ENCODE measurements at regions not wholly inside any gene's neighbourhood (a gene's known extent, or its start where the extent isn't known, plus 50 kb on each side); places are given as distances from the start of the nearest gene placed in this dataset.

DNA sequence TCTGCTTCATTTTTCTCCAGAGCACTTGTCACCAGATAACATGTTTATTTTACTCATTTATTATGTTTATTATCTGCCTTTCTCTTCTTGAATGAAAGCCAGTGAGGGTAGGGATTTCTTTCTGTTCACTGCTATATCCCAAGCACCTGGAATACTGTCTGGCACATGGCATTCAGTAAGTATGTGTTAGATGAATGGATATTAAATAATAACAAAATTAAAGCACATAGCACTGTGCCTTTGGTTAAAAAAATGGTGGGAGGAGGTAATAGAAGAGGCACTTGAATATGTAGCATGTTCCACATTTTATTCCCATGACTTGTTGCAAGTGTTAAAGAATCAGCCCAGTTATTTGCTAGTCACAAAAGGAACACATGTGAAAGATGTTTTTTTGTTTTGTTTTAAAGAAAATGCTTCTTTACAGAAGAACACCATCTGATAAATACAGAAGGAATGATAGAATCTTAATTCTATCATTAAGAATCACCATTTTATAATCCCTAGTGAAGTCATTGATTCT, 151.0 kb downstream of the DLEU7 start:
- Histone ChIP-seq H3K4me3 (no peak overlapping the region), H3K36me3 (no peaks in the 10 kb centered on the region), H3K27me3 (no peaks in the 10 kb centered on the region), H3K27ac (peak overlapping the region in 7 of 10 donors; percentile 60 to 91 (median 77)), H3K9me3 (no peaks in the 10 kb centered on the region), H3K4me1 (peaks cover 8 to 56% (median 49%) of the 10 kb centered on the region in 9 donors)
- no peak for ATAC-seq
- TF ChIP-seq, protein P1, sequence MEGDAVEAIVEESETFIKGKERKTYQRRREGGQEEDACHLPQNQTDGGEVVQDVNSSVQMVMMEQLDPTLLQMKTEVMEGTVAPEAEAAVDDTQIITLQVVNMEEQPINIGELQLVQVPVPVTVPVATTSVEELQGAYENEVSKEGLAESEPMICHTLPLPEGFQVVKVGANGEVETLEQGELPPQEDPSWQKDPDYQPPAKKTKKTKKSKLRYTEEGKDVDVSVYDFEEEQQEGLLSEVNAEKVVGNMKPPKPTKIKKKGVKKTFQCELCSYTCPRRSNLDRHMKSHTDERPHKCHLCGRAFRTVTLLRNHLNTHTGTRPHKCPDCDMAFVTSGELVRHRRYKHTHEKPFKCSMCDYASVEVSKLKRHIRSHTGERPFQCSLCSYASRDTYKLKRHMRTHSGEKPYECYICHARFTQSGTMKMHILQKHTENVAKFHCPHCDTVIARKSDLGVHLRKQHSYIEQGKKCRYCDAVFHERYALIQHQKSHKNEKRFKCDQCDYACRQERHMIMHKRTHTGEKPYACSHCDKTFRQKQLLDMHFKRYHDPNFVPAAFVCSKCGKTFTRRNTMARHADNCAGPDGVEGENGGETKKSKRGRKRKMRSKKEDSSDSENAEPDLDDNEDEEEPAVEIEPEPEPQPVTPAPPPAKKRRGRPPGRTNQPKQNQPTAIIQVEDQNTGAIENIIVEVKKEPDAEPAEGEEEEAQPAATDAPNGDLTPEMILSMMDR (IDR thresholded peaks at IDR 0.05), result no peak
- intact Hi-C loops (cut with DNase I), result loop anchor here in 2 of 10 donors (5.0 to 10.0 kb wide), 4 partner anchors 98 to 568 kb away; no protein-coding TSS in a partner anchor
- no peak for DNase-seq

DNA sequence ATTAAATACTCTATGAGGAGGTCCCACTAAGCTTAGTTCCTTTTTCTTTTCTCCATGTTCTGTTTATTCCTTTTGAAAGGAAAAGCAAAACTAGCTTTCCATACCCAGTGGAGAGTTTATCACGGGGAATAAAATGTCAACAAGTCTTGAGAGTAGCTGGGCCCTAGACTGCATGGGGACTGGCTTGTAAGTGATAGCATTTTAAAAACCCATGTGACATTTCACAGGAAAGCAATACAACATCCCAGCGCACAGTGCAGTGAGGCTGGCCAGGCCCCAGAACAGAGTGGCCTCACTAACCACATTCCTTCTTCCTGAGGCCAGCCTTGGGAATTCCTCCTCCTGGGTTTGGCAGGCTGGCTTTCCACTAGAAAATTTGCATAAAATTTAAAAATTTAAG, 149.8 kb downstream of the DLEU7 start:
- ATAC-seq (peak; percentile 87 to 96 (median 93)), DNase-seq (peak; percentile 62 to 64)
- no peaks in the 10 kb centered on the region for H3K36me3 ChIP-seq
- no peaks in the 10 kb centered on the region for H3K27me3 ChIP-seq
- H3K4me3 ChIP-seq, result peak overlapping the region in 1 of 10 donors; percentile 11
- H3K4me1 ChIP-seq, result peaks cover 8 to 68% (median 58%) of the 10 kb centered on the region in 9 donors
- TF ChIP-seq, protein P1 (IDR thresholded peaks at IDR 0.05), result no peak
- no peaks in the 10 kb centered on the region for H3K9me3 ChIP-seq
- intact Hi-C loops (cut with DNase I), result loop anchor here in 2 of 10 donors (5.0 to 10.0 kb wide), 4 partner anchors 99 to 569 kb away; no protein-coding TSS in a partner anchor
- H3K27ac ChIP-seq, result peak overlapping the region; percentile 55 to 91 (median 68)
- 2 to 8% methylated on average over 2 of the region's 2 CpGs for WGBS, 2 donors

DNA sequence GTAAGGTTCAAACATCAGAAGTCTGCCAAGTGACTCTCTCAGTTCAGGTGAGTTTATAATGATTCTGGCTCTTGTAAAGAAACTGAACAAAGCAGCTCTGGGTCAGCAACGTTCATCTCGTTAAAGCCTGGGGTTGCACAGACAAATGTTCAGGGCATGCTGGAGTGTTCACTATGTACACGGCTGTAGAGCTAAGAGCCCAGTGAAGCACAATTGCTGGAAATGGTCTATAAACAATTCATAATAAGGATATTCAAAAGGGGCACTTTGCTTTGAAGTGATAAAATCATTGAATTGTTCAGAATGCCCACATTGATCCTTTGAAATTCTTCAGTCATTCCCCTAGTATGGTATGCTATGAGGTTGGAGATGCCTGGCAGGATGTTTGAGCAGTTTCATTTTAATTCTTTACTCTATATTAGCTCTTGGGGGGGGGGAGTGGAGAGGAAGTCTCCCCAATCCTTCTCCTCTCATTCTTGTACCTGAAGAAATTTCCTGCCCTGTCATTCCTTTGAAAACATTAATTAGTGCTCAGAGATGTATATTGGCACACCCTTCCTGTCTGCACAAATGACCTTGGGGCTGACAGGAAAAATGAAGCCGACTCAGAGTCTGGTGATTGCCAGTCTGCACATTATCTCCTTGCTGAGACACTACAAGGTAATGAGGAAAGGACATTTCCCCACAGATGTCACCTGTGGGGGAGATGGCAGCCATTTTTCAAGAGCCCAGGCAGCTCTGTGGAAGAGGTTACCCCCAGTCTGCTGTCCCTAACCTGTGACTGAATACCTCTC, 145.5 kb downstream of the DLEU7 start:
- Histone ChIP-seq H3K27ac (peak overlapping the region in 9 of 10 donors; percentile 25 to 81 (median 67)), H3K4me3 (no peak overlapping the region), H3K27me3 (no peaks in the 10 kb centered on the region), H3K4me1 (peaks cover 6 to 73% (median 44%) of the 10 kb centered on the region in 9 donors), H3K36me3 (no peaks in the 10 kb centered on the region), H3K9me3 (no peaks in the 10 kb centered on the region)
- ATAC-seq (peak in 6 of 8 donors; percentile 14 to 51 (median 36)), DNase-seq (no peak)
- WGBS, 2 donors, result 19 to 32% methylated on average over 4 of the region's 4 CpGs
- intact Hi-C loops (cut with DNase I), result loop anchor here in 2 of 10 donors (5.0 to 10.0 kb wide), 3 partner anchors 101 to 573 kb away; no protein-coding TSS in a partner anchor
- TF ChIP-seq, protein P1 (IDR thresholded peaks at IDR 0.05), result no peak

DNA sequence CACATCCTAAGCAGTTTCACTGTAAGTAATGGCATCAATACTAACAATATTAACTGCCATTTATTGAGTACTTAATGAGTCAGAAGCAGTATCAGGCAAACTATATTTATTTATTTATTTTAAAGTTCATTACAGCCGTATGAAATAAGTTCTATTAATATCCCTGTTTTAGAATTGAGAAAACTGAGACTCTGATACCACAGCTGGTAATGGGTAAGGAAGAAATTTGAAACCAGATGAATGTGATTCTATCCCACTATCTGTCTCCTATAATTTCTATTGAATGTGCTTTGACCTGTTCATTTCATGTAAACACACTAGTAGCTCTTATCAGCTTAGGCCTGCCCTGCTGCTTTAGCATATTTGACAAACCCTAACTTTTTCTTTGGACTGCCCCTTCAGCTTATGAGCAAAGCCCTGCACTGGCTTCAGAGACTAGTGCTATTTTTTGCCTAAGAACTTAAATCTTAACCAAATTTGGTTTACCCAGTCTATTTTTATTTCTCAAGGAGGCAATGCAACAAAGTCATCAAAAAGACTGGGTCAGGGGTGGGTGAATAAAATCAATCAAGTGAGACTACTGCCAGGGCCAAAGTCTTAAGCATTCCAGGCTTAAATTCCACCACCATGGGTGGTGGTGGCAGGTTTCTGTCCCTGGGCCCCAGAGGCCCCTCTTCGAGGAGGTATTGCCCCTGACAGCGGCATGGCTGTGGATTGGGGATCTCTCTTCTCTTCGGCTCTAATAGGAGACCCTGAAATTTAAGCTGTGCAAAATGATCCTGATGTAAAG, 143.4 kb downstream of the DLEU7 start:
- 72% methylated on average over 4 of the region's 4 CpGs for WGBS, 2 donors
- intact Hi-C loops (cut with DNase I), result loop anchor here in 2 of 10 donors (5.0 to 10.0 kb wide), 3 partner anchors 103 to 575 kb away; no protein-coding TSS in a partner anchor
- H3K27ac ChIP-seq, result peak overlapping the region in 7 of 10 donors; percentile 3 to 67 (median 33)
- H3K27me3 ChIP-seq, result no peaks in the 10 kb centered on the region
- DNase-seq (no peak), ATAC-seq (peak in 1 of 8 donors; percentile 21)
- H3K9me3 ChIP-seq, result no peaks in the 10 kb centered on the region
- peaks cover 0 to 53% (median 26%) of the 10 kb centered on the region in 9 donors for H3K4me1 ChIP-seq
- no peak overlapping the region for H3K4me3 ChIP-seq
- no peaks in the 10 kb centered on the region for H3K36me3 ChIP-seq
- TF ChIP-seq, protein P1 (IDR thresholded peaks at IDR 0.05), result no peak
